HG02763 (cell line): ENCODE measurements at regions not wholly inside any gene's neighbourhood (a gene's known extent, or its start where the extent isn't known, plus 50 kb on each side); places are given as distances from the start of the nearest gene placed in this dataset.
"Not testable (repeated sequence)": the region's sequence is repeated elsewhere in the genome, so short reads cannot be mapped to it uniquely, and the experiment has no call there.

Experiments
- ATAC-seq: cut with Tn5 transposase; IDR thresholded peaks from one replicate; pipeline ENCODE4 v1.9.1; 2021; ENCODE audit warnings: mild to moderate bottlenecking, moderate library complexity; ENCODE audit not compliant: unreplicated experiment

DNA sequence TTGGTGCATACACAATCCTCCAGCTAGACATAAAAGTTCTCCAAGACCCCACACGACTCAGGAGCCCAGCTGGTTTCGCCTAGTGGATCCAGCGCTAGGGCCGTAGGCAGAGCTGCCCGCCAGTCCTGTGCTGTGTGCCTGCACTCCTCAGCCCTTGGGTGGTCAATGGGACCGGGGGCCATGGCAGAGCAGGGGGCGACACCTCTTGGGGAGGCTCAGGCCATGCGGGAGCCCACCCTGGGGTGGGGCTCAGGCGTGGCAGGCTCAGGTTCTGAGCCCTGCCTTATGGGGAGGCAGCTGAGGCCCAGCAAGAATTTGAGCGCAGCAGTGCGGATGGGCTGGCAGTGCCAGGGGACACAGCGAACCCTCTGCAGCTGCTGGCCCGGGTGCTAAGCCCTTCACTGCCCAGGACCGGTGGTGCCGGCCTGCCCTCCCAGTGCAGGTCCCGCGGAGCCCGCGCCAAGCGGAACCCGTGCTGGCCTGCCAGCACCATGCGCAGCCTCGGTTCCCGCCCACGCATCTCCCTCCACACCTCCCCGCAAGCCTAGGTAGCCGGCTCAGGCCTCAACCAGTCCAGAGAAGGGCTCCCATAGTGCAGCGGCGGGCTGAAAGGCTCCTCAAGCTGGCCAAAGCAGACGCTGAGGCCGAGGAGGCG lies 1566.6 kb upstream of the SLC39A10 start:
- no peak for ATAC-seq

DNA sequence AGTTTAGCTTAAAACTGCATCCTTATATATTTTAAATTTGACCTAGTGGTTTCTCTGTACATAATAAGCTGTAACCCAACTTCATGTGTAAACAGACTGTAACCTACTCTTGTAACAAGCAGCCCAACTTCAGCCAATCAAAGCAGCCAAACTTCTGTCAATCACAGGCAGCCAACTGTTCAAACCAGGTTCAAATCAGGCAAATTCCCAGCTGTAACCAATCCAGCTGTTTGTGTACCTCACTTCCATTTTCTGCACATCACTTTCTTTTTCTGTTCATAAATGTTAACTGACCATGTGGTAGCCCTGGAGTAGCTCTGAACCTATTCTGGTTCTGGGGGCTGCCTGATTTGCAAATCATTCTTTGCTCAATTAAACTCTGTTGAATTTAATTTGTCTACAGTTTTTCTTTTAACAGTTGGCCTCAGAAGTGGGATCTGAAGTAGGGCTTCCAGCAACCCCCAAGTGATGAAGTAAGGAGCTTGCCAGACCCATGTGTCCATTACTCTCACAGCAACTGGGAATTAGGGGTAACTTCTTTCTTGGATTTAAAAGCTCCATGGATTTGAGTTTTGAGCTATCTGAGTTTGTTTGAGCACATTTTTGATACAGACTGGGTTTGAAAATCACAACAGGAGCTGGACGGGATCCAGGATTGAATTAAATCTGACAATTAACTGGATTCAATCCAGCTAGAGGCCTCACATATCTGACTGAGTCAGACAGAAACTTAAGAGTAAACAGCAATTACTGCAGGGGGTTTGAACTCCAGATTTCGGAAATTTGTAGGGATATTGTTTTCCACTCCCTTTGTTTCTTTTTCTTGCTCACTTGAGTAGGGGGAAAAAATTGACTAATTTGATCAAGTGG lies 1569.7 kb upstream of the SLC39A10 start:
- no peak for ATAC-seq

DNA sequence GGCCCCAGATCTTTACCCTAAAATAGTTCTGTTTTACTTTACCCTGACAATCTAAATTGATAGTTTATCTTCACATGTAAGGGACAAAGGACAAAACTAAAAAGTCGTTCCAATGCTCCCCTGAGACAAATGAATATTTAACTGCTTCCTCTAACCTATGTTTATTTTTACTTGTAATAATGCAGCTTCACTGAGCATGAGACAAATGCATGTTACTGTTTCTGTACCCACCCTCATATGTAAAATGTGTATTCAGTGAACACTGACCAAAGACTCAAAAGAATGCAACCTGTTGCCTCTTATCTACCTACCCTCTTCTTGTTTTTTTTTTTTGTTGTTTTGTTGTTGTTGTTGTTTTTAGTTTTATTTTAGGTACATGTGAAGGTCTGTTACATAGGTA lies 1570.9 kb upstream of the SLC39A10 start:
- no peak for ATAC-seq

DNA sequence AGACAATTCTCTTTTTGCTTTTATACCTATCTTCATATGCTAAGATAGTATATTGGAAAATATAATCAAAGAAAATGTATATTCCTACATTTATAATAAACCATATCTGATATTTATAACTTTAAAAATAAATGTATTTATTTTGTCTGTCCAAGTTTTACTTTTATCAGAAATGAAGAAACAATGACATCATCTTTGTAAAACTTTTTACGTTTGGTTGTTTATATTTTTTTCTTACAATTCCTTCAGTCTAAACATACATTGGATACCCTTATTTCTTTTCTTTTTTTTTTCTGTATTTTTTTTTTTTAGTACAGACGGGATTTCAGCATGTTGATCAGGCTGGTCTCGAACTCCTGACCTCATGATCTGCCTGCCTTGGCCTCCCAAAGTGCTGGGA lies 1577.0 kb upstream of the SLC39A10 start:
- no peak for ATAC-seq

DNA sequence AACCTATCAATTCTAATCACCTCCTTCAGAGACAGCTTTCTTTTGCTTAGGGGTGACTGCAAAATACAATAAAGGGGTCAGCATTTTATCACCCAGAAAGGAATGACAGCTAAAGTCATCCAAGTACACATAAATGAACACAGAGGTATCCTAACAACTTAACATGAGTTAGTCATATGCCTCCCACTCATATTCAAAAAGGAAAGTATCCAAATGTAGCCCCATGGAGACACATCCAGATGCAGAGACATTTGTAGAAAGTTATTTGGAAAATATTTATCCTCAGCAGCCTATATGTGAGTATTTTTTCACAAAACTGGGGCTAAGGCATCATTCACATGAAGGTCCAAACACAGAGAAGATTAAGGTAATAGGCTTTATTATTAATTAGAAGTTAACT lies 1579.7 kb upstream of the SLC39A10 start:
- no peak for ATAC-seq

DNA sequence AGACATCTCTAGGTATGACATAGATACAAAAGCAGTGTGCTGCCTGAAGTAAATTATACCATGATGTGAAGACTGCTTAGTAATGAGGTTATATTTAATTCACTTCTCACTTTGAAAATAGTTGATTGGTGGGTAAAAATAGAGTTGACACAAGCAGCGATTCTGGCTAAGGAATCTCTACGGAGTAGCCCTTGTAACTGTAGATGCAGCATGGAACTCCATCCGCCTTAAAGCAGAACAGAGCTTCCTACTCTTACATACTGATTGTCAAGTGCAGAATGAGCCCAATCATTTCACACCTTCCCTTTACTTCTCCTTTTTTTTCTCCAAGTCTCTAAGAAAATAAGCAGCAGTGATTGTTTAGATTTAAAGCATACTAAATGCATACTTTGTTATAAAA lies 1594.6 kb upstream of the SLC39A10 start:
- ATAC-seq = no peak

DNA sequence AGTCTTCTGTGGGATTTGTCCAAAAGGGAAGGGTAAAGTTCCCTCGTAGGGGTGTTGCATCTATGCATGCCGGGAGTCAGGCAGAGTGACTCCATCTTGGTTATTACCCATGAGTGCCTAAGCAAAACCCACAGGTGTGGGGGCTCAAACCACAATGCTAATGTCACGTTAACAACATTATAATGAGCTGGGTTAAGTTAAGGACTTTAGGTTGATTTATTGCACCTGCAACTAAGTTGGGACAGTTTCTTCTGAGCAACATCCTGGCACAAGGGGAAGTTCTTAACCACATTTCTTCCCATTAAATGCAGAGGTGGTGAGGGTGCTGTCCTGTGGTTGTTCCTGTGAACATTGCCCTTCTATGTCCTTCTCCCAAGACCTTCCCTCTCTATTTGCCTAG lies 1596.8 kb upstream of the SLC39A10 start:
- ATAC-seq = no peak

DNA sequence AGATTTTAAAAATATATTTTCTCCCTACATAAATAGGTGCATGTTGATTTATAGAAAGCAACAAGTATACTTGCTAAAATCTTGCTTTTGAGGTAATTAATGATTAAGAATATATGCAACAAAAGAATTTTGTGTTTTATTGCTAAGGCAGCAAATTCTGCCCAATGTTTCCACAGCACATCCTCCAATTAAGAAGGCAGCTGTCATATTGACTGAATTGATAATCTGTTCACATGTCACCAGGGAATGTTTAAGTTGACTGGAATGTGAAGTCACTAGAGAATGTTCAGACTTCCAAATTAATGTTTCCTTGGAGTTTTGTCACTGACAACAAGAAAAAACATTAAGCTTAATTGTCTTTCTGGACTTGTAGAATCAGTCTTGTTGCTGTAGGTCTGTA lies 1602.7 kb upstream of the SLC39A10 start:
- no peak for ATAC-seq

DNA sequence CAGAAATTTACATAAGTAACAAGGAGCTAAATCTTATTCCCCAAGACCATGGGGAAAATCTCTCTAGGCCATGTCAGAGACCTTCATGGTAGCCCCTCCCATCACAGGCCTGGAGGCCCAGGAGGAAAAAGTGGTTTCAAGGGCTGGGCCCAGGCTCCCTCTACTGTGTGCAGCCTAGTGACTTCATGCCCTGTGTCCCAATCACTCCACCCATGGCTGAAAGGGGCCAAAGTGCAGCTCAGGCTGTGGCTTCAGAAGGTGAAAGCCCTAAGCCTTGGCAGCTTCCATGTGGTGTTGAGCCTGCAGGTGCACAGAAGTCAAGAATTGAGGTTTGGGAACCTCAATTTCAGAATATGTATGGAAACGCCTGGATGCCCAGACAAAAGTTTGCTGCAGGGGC lies 1612.7 kb upstream of the SLC39A10 start:
- ATAC-seq = no peak

DNA sequence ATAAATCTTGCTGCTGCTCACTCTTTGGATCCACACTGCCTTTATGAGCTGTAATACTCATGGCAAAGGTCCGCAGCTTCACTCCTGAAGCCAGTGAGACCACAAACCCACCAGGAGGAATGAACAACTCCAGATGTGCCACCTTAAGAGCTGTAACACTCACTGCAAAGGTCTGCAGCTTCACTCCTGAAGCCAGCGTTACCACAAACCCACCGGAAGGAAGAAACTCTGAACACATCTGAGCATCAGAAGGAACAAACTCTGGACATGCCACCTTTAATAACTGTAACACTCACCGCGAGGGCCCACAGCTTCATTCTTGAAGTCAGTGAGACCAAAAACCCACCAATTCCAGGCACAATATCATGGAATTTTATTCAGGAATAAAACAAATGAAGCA lies 1635.9 kb upstream of the SLC39A10 start:
- not testable (repeated sequence) for ATAC-seq

DNA sequence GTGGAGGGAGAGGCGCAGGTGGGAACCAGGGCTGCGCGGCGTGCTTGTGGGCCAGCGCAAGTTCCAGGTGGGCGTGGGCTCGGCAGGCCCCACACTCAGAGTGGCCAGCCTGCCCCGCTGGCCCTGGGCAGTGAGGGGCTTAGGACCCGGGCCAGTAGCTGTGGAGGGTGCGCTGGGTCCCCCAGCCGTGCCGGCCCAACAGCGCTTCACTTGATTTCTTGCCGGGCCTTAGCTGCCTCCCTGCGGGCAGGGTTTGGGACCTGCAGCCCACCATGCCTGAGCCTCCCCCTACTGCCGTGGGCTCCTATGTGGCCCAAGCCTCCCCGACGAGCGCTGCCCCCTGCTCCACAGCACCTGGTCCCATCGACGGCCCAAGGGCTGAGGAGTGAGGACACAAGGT lies 1636.9 kb upstream of the SLC39A10 start:
- ATAC-seq = no peak

DNA sequence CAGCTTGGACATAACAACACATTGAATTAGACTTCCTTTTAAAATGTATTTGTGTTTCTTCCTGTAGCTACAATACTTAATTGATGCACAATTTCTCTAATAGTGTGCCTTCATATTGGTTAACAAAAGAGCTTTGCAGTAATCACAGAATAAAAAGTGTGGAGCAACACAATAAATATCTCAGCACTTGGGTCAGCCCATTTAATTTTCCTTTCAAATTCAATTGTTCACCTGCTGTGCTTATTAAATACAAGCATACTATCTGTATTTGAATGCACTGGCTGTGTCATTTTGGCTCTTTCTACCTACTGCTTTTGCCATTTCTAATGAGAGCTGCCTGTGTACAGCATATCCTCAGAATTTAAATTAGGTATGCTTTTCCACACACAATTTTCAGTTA lies 1641.3 kb upstream of the SLC39A10 start:
- ATAC-seq = no peak

DNA sequence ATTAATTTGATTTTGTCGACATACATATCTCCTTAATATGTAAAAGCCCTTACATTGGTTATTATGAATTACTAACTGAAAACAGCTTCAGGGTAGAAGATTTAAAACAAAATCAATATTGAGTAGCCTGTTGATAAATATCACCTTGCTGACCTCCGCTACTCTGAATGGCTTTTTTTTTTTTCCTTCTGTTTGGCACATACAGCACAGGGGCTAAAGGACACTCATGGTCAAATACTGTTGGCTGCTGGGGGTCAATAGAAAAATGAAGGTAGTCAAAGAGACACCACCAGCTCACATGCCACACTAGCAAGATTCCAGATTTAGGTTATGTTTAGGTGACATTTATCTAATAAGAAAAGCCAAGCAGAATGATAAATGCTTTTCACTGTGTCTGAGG lies 1642.4 kb upstream of the SLC39A10 start:
- no peak for ATAC-seq

DNA sequence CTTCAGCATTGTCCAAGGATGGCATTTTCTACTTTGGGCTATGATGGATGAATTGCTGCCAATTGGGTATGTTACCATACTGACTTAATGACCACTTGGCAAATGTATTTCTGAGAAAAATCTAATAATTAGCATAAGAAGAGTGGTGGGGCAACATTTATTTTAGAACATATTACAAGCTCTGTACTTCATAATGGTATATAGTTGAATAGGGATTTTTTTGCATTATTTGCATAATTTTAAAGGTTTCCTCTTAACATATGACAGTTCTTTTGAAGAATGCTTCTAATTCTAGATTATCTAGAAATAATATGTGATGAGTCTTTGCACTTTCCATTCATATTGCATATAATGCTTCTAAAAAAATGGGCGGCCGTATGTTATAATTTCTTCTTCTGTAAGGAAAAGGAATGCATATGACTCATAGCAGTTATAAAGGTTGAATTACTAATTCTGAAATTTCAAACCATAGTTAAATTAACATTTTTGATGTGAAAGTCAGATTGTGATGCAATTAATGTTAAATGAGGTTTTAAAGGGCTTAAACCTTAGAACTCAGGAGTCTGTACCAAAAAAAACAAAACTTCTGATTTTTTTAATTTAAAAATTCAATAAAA lies 1652.3 kb upstream of the SLC39A10 start:
- ATAC-seq = no peak

DNA sequence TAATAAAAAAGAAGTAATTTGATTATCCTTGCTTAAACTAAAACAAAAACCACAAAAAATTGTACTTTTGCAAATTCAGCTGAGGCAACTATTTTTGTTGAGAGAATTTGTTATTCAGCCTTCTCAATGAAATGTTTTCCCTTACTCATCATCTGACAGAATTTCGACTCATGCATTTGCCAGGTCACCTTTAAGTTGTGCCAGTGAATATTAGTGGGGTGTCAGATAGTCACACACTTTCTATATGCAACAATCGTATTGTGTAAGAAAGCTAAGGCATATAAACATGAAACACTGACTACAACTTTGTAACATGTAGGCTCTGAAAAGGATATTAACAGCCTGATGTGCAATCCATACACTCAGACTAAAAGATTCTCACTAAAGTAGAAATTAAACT lies 1653.1 kb upstream of the SLC39A10 start:
- no peak for ATAC-seq

DNA sequence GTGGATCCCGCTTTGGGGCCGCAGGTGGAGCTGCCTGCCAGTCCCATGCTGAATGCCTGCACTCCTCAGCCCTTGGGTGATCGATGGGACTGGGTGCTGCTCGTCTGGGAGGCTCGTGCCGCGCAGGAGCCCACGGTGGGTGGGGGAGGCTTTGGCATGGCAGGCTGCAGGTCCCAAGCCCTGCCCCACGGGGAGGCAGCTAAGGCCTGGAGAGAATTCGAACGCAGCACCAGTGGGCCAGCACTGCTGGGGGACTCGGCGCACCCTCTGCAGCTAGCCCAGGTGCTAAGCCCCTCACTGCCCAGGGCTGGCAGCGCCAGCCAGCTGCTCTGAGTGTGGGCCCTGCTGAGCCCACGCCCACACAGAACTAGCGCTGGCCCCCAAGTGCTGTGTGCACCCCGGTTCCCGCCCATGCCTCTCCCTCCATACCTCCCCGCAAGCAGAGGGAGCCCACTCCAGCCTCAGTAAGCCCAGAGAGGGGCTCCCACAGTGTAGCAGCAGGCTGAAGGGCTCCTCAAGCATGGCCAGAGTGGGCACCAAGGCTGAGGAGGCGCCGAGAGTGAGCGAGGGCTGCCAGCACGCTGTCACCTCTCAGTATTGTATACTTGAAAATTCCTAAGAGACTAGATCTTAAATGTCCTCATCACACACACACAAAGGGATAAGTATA lies 1654.2 kb upstream of the SLC39A10 start:
- no peak for ATAC-seq

DNA sequence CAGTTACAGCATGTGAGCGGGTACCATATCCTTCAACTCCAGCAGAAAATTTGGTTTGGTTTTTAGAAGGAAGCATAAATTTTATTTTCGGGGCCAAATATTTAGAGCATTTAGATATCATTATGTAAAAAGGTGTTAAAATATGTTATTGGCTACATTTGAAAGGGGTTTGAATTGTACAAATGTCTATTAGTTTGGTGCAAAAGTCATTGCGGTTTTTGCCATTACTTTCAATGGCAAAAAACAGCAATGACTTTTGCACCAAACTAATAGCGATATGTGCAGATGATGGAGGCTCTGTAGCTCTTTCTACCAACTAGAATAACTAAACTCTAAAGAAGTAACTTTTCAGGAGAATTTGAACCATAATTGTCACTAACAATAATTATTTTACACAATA lies 1666.2 kb upstream of the SLC39A10 start:
- no peak for ATAC-seq

DNA sequence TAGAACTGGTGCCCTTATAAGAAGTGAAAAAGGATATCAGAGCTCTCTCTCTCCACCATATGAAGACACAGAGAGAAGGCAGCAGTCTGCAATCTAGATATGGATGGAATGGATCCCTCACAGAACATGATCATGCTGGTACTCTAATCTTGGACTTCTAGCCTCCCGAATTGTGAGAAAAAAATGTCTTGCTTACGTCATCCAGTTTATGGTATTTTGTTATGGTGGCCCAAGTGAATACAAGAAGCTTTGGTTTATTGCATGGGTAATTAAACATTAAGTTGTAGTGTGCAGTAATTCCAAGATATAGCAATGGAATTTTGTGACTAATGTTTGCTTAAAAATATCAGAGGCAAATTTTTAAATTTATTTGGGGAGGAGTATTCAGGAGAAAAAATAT lies 1667.4 kb upstream of the SLC39A10 start:
- no peak for ATAC-seq

DNA sequence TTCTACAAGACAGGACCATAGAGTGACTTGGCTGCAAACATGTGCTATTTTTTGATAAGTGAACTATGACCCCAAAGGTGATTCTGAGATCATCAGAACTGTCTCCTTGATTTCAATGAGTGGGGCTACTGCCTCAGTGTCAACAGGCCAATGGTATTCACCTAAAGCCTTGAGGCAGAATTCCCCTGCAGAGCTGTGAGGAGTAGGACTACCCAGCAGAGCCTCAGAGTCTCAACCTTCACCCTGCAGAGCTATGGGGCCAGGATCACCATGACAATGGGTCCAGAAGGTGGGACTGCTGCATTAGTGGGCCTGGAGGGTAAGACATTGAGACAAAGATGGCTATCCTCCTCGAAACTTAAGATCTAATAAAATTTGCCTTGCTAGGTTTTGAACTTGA lies 1668.2 kb upstream of the SLC39A10 start:
- ATAC-seq = no peak

DNA sequence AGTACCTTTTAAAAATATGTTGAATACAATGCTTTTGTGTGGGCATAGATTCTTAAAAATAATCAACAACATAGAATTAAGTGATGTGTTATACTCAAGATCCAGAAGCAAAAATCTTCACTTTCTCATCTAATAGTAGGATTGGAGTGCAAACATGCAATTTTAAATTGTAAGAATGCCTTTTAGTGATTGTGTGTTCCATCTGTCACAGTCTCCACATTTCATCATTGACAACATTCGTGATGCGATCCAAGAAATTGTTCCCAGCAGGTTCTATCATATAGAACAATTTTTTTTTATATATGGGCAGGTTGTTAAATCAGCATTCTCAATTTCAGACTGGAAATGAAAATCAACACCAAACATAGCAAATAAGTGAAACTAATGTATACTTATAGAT lies 1671.8 kb upstream of the SLC39A10 start:
- no peak for ATAC-seq

DNA sequence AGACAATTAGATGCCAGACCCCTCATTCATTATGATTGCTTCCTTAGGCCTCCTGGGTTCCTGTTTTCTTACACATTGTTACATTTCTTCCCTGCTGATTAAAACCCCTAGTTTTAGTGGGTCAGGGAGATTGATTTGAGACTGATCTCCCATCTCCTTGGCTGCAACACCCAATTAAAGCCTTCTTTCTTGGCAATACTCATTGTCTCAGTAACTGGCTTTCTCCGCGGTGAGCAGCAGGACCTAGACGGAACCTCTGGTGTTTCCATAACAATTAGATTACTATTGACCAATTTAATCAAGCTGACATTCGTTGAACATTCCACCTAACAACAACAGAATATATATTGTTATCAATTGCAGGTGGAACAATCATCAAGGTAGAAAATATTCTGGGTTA lies 1676.4 kb upstream of the SLC39A10 start:
- no peak for ATAC-seq

DNA sequence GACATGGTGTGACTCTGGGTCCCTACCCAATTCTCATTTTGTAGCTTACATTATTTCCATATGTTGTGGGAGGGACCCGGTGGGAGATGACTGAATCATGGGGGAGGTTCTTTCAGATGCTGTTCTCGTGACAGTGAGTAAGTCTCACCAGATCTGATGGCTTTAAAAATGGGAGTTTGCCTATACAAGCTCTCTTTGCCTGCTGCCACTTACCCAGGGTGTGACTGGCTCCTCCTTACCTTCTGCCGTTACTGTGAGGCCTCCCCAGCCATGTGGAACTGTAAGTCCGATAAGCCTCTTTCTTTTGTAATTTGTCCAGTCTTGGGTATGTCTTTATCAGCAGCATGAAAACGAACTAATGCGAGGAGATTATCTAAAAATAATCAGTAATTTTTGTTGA lies 1683.2 kb upstream of the SLC39A10 start:
- no peak for ATAC-seq
